Stomach (tissue), 8 donors: ENCODE measurements at regions not wholly inside any gene's neighbourhood (a gene's known extent, or its start where the extent isn't known, plus 50 kb on each side); places are given as distances from the start of the nearest gene placed in this dataset.
"Not testable (repeated sequence)": the region's sequence is repeated elsewhere in the genome, so short reads cannot be mapped to it uniquely, and the experiment has no call there.

Source experiments
- DNase-seq, 2 donors: peaks; one replicate each; pipeline versions ENCODE4 v3.0.0 to v3.0.0-alpha.2; 2013 to 2019
- H3K27ac ChIP-seq, 5 donors: fragments of 200-600 bp in 4 of 5; sonication (generic) in 4 of 5; one replicate each; pipeline ENCODE4 v1.5.1; 2013 to 2019; ENCODE audit warnings: mild to moderate bottlenecking in 1 of 5, moderate library complexity in 1 of 5
- H3K27me3 ChIP-seq, 3 donors: fragments of 200-600 bp; sonication (generic); one replicate each; pipeline ENCODE4 v1.5.1; 2017 to 2019; ENCODE audit warnings: mixed run types in 1 of 3
- H3K36me3 ChIP-seq, 4 donors: fragments of 200-600 bp; sonication (generic); 1 replicate in 3 of 4; 2 replicates in 1 of 4; pipeline ENCODE4 v1.5.1; 2016 to 2019
- H3K4me1 ChIP-seq, 4 donors: fragments of 200-600 bp; sonication (generic); one replicate each; pipeline ENCODE4 v1.5.1; 2016 to 2019
- H3K4me3 ChIP-seq, 4 donors: fragments of 200-600 bp; sonication (generic) in 3 of 4; one replicate each; pipeline ENCODE4 v1.5.1; 2016 to 2019; ENCODE audit warnings: mild to moderate bottlenecking in 1 of 4
- H3K9me3 ChIP-seq, 4 donors: fragments of 200-600 bp; sonication (generic); one replicate each; pipeline ENCODE4 v1.5.1; 2016 to 2019
- EP300 ChIP-seq: sonication (generic); formaldehyde crosslinking; IDR thresholded peaks from one replicate; pipeline ENCODE4 v1.6.1; 2017; ENCODE audit warnings: antibody characterized with exemption
- POLR2A ChIP-seq, 4 donors: fragments of 450-650 bp; IDR thresholded peaks; one replicate each; pipeline ENCODE4 v1.6.1; 2016; ENCODE audit warnings: antibody characterized with exemption in 4 of 4, control low read depth in 2 of 4, mild to moderate bottlenecking in 1 of 4, moderate library complexity in 1 of 4
- POLR2AphosphoS5 ChIP-seq, 3 donors: sonication (generic); formaldehyde crosslinking; IDR thresholded peaks; one replicate each; pipeline ENCODE4 v1.6.1; 2016; ENCODE audit warnings: antibody characterized with exemption in 3 of 3
- WGBS, 5 donors: extraction: QIAGEN DNeasy Blood & Tissue Kit in 3 of 5; methylation state at CpG; one replicate each; pipeline versions ENCODE4 v1.1.5 to v1.1.7; 2013 to 2018; 5-methylcytosine and 5-hydroxymethylcytosine counted together
- intact Hi-C: fragments of 100-400 bp; cut with DNase I; formaldehyde crosslinking; loops from one replicate; pipeline ENCODE4 v1.15.1; 2023; ENCODE audit warnings: low total_unique reads
- TF ChIP-seq, protein P1 (sequence below), 7 experiments: fragments of 450-650 bp in 4 of 7; fragments of 200-600 bp in 3 of 7; sonication (generic) in 3 of 7; IDR thresholded peaks; one replicate each; pipeline ENCODE4 v1.5.1; 2016 to 2019; ENCODE audit warnings: antibody characterized with exemption in 7 of 7, control low read depth in 2 of 7, mild to moderate bottlenecking in 1 of 7
- donor health status: healthy with polysubstance abuse.
- donor health status: Bipolar disorder and iron deficiency.
- donor health status: healthy.

DNA sequence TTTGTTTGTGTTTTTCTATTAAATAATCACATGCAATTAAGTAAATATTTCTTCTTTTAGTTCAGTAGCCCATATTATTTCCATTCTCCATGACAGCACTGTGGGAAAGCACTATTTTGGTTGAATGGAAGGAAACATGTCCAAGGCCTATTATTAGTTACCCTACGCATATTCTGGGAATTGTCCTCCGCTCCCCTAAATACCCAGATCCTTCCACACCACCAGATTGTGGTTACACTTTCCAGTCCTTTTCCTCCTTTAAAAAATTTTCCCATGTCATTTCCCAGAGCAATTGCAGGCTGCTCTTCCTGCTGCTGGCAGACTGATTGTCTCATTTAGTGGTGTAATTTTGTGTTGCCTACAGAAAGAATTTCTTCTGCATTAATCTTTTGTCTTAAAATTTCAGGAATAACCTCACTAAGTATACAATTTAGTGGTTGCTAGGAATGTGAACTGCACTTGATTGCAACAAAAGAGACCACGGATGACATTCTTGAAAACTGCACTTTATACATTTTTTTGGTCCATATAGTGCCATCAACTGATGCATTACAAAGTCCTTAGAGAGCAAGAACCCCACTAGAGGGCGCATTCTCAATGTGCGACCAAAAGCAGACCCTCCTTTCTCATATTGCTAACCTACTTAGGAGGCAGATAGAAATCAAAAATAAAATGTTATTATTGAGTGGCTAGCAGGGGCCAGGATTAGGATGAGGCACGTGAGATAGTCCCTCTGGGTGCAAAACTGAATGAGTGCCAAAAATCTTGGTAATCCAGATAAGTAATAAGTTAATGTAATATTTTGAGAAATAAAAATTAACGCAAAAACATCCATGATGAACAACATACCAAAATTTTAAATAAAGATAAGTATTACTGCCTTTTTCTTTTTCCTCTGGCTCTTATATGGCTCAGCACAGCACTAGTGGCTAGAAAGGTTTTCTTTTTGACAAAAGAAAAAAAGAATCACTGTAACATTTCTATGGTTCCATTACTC is 98.8 kb upstream of the IQCM start:
- H3K27me3 ChIP-seq: no peaks in the 10 kb centered on the region
- no peak overlapping the region for H3K27ac ChIP-seq
- H3K4me1 ChIP-seq: no peaks in the 10 kb centered on the region
- 46 to 55% (median 49%) methylated on average over 7 of the region's 7 CpGs for WGBS, 5 donors
- intact Hi-C loops: no loop called here
- DNase-seq: peak in 1 of 2 donors; percentile 69
- H3K9me3 ChIP-seq: no peaks in the 10 kb centered on the region
- H3K4me3 ChIP-seq: no peak overlapping the region
- H3K36me3 ChIP-seq: no peaks in the 10 kb centered on the region
- no peak for TF ChIP-seq POLR2AphosphoS5 (IDR thresholded peaks at IDR 0.05)
- TF ChIP-seq, protein P1, sequence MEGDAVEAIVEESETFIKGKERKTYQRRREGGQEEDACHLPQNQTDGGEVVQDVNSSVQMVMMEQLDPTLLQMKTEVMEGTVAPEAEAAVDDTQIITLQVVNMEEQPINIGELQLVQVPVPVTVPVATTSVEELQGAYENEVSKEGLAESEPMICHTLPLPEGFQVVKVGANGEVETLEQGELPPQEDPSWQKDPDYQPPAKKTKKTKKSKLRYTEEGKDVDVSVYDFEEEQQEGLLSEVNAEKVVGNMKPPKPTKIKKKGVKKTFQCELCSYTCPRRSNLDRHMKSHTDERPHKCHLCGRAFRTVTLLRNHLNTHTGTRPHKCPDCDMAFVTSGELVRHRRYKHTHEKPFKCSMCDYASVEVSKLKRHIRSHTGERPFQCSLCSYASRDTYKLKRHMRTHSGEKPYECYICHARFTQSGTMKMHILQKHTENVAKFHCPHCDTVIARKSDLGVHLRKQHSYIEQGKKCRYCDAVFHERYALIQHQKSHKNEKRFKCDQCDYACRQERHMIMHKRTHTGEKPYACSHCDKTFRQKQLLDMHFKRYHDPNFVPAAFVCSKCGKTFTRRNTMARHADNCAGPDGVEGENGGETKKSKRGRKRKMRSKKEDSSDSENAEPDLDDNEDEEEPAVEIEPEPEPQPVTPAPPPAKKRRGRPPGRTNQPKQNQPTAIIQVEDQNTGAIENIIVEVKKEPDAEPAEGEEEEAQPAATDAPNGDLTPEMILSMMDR (IDR thresholded peaks at IDR 0.05): peak in 2 of 7 experiments; percentile 11 to 27

DNA sequence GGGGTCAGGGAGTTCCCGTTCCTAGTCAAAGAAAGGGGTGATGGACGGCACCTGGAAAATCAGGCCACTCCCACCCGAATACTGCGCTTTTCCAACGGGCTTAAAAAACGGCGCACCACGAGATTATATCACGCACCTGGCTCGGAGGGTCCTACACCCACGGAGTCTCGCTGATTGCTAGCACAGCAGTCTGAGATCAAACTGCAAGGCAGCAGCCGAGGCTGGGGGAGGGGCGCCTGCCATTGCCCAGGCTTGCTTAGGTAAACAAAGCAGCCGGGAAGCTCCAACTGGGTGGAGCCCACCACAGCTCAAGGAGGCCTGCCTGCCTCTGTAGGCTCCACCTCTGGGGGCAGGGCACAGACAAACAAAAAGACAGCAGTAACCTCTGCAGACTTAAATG is 100.1 kb upstream of the IQCM start:
- WGBS, 5 donors: 62 to 76% (median 69%) methylated on average over 13 to 15 of the region's 15 CpGs
- H3K36me3 ChIP-seq, DNase-seq, intact Hi-C loops, H3K4me3 ChIP-seq, H3K27me3 ChIP-seq, H3K9me3 ChIP-seq, H3K4me1 ChIP-seq, H3K27ac ChIP-seq: not testable (repeated sequence)

DNA sequence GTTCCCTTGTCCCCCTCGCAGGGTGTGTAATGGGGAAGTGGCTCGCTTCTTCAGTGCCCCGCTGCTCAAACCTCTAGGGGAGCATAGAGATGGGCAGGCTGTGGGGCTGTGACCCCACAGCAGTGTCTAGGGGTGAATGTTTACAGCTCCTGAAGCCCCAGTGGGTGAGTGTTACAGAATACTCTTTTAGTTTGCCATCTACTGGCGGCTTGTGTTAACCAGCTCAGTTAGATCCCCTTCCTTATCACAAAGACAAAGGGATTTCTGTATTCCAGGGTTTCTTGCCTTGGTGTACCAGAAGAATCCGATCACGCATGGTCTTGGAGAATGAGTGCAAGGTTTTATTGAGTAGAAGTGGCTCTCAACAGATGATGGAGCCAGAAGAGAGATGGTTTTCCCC is 108.1 kb upstream of the IQCM start:
- 83 to 96% (median 87%) methylated on average over 6 of the region's 6 CpGs for WGBS, 5 donors
- TF ChIP-seq POLR2AphosphoS5 (IDR thresholded peaks at IDR 0.05): no peak
- TF ChIP-seq, protein P1 (IDR thresholded peaks at IDR 0.05): no peak
- Histone ChIP-seq H3K27me3 (no peaks in the 10 kb centered on the region), H3K36me3 (no peaks in the 10 kb centered on the region), H3K27ac (no peak overlapping the region), H3K9me3 (no peaks in the 10 kb centered on the region), H3K4me1 (no peaks in the 10 kb centered on the region), H3K4me3 (no peak overlapping the region)
- no peak for DNase-seq
- intact Hi-C loops: no loop called here

DNA sequence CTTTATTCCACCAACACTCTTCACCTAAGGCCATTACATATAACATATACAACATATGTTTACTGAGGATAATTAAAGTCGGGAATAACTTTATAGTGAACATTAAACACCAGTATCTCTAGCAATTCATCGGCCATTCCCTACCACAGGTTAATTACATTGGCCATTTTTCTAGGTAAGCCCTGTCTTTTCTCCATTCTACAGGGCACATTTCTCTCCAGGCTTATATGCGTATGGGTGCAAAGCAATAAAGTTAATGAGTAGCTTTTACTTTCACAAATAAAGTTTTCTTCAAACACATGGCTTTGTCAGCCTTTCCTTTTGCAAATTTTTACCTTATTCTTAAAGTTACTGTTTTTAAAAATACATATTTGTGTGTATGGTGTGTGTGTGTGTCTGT is 111.9 kb upstream of the IQCM start:
- no peak for DNase-seq
- intact Hi-C loops: no loop called here
- 82 to 92% (median 91%) methylated on average over 3 of the region's 3 CpGs for WGBS, 5 donors

DNA sequence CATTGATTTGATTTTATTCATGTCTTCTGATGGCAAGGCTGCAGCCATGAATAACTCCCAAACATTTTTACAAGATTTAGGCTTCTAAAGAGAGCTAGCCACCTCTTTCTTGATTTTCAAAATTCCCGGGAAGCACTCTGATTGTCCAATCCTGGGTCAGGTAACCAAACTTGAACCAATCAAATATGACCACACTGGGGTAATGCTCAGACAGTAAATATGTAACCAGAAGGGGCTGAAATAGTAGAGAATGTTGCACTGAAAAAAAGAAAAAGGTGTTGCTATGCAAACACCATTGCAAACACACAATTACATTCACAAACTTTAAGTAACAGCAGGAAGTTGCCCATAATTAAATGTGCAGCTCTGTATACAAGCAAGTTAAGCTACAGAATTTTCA is 112.9 kb upstream of the IQCM start:
- Histone ChIP-seq H3K27me3 (no peaks in the 10 kb centered on the region), H3K4me1 (no peaks in the 10 kb centered on the region), H3K4me3 (no peak overlapping the region), H3K27ac (no peak overlapping the region), H3K36me3 (no peaks in the 10 kb centered on the region), H3K9me3 (no peaks in the 10 kb centered on the region)
- no peak for DNase-seq
- WGBS, 5 donors: 87 to 97% (median 92%) methylated on average over 1 of the region's 1 CpG
- TF ChIP-seq, protein P1 (IDR thresholded peaks at IDR 0.05): no peak
- no peak for TF ChIP-seq EP300
- TF ChIP-seq POLR2AphosphoS5 (IDR thresholded peaks at IDR 0.05): no peak
- TF ChIP-seq POLR2A (IDR thresholded peaks at IDR 0.05): no peak
- intact Hi-C loops: no loop called here

More for the DNA sequence above, 111.9 kb upstream of the IQCM start:
- no peaks in the 10 kb centered on the region for H3K36me3 ChIP-seq
- no peaks in the 10 kb centered on the region for H3K9me3 ChIP-seq
- TF ChIP-seq POLR2AphosphoS5 (IDR thresholded peaks at IDR 0.05): no peak
- H3K27ac ChIP-seq: no peak overlapping the region
- no peaks in the 10 kb centered on the region for H3K27me3 ChIP-seq
- no peak overlapping the region for H3K4me3 ChIP-seq
- no peaks in the 10 kb centered on the region for H3K4me1 ChIP-seq
